Right kidney (tissue), 1 donor: ENCODE measurements at regions not wholly inside any gene's neighbourhood (a gene's known extent, or its start where the extent isn't known, plus 50 kb on each side); places are given as distances from the start of the nearest gene placed in this dataset.
"Not testable (repeated sequence)": the region's sequence is repeated elsewhere in the genome, so short reads cannot be mapped to it uniquely, and the experiment has no call there.

Source experiments
- DNase-seq: peaks from one replicate; pipeline ENCODE4 v3.0.0-alpha.2; 2016

GRCh38 chr2:3035385-3036050 is 342.1 kb downstream of the EIPR1 start:
- no peak for DNase-seq

DNA sequence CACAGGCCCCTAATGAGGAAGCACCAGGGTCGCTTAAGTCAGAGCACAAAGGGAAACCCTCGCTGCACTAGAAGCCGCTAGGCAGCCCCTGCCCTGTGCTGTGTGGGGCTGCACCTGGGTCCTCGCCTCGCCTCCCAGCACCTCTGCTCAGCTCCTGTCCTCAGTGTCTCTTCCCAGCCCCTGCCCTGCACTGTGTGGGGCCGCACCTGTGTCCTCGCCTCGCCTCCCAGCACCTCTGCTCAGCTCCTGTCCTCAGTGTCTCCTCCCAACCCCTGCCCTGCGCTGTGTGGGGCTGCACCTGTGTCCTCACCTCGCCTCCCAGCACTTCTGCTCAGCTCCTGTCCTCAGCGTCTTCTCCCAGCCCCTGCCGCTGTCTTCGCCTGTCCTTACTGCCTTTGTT is 342.8 kb downstream of the EIPR1 start:
- DNase-seq = no peak

DNA sequence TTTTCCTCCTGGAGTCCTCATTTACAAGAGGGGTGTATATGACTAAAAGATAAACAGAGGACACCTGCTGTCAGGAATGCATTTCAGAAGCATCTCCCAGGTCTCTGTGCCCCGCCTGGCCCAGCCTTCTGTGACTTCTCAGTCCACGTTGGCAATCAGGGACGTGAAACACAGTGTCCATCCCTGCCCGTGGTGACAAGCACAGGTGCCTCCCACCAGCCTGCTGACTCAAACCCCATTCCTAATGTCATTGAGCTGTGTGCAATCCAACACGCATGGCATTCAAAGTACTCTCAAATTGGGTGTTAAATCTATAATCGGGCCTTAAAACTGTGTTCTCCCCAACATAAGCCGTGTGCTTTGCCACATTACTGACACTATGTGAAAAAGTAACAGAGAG is 343.2 kb downstream of the EIPR1 start:
- no peak for DNase-seq

DNA sequence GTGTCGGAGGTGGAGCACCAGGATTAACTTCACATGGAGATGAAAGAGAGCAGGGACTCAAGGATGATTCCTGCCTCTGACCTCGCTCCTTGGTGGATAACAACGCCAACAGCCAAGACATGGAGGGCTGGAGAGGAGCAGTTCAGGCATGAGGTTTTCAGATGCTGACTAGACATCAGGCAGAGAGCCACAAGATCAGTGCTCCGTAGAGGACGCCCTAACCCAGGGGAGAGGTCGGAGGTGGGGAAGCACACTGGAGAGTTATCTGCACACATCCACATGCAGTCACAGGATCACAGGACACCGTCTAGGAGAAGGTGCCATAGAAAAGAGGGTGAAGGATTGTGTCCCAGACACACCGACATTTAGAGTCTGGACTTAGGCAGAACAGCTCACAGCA is 344.3 kb downstream of the EIPR1 start:
- DNase-seq = no peak

GRCh38 chr2:3030791-3031190 is 346.8 kb downstream of the EIPR1 start:
- DNase-seq = not testable (repeated sequence)

GRCh38 chr2:3025984-3026383 is 351.6 kb downstream of the EIPR1 start:
- DNase-seq = no peak

DNA sequence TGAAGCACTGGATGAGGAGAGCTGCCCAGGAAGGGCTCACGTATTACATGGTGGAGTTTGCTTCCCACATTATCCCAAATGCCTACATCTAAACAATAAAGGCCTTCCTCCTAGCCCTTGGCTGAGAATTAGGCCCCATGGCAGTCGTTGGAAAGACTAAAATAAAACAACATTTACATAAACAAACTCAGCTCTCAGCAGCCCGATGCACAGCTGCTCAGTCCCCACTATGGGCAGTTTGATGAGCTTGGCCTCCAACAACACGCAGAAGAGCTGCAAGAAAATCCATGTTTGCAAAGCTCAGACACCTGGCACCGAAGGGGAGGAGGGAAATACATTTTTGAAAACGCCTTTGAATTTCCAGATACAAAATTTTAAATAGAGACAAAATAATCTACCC is 352.4 kb downstream of the EIPR1 start:
- no peak for DNase-seq

DNA sequence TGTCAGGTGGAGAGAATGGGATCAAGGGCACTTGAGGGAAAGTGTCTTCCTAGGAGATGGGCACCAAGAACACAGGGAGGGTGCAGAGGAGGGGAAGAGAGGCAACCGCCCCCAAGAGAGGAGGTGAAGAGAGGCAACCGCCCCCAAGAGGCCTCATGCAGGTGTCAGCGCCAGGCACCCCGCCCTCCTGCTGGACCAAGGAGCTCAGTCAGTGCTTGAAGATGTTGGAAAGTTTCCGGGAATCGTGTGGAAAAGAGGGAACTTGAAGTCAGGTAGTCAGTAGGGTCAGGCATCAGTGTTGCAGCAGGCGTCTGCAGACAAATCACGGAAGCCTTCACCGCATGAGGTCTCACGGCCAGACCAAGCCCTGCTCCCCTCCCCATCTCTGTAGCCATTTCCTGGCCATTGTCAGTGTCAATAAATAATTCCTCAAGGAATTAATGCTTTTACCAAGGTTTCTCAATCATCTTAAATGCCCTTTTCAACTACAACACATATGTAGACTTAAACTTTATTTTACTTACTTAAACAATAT is 353.1 kb downstream of the EIPR1 start:
- DNase-seq = no peak

- DNase-seq = no peak
Measured at GRCh38 chr2:3023531-3023930, 354.1 kb downstream of the EIPR1 start.

- no peak for DNase-seq
Measured at GRCh38 chr2:3022841-3023372, 354.7 kb downstream of the EIPR1 start.

GRCh38 chr2:3021720-3022119 is 355.9 kb downstream of the EIPR1 start:
- no peak for DNase-seq

- DNase-seq = no peak
Measured at GRCh38 chr2:3010001-3010400, 367.6 kb downstream of the EIPR1 start.

GRCh38 chr2:3009483-3009882 is 368.1 kb downstream of the EIPR1 start:
- DNase-seq = no peak

DNA sequence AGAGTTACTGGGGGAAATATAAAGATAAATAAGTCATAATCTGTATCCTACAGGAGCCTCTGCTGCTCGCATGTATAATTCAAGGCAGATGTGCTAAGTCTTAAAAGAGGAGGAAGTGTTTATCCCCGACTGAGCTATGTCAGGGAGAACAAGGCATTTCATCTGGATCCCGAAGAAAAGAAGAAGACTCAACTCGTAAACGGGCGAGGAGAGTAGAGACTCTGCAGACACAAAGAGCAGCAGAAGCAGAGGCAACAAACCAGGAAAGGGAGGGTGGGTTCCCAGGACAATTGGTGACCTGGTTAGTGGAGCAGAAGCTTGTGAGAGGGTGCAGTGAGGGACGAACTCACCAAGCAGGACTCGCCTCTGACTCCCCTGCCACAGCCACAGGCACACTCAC is 368.6 kb downstream of the EIPR1 start:
- no peak for DNase-seq

GRCh38 chr2:3008561-3008960 is 369.1 kb downstream of the EIPR1 start:
- DNase-seq = no peak

DNA sequence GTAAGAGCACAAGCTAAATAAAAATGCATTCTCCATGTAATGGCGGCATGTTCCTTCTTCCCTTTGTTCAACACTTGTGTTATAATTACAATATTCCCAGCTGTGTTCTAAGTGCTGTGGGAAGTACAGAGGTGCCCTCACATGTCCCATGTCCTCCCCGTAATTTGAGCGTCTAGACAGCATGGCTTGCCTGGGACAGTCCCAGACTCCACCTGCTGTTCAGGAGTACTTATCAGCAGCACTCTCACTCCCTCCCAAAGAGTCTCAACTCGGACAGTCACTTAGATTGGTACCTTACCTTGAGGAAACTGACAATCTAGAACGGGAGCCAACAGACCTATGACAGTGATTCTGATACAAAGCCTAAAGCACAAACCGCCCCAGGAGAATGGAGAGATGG is 370.5 kb downstream of the EIPR1 start:
- DNase-seq = no peak

- no peak for DNase-seq
Measured at GRCh38 chr2:3005859-3006501, 371.6 kb downstream of the EIPR1 start.

DNA sequence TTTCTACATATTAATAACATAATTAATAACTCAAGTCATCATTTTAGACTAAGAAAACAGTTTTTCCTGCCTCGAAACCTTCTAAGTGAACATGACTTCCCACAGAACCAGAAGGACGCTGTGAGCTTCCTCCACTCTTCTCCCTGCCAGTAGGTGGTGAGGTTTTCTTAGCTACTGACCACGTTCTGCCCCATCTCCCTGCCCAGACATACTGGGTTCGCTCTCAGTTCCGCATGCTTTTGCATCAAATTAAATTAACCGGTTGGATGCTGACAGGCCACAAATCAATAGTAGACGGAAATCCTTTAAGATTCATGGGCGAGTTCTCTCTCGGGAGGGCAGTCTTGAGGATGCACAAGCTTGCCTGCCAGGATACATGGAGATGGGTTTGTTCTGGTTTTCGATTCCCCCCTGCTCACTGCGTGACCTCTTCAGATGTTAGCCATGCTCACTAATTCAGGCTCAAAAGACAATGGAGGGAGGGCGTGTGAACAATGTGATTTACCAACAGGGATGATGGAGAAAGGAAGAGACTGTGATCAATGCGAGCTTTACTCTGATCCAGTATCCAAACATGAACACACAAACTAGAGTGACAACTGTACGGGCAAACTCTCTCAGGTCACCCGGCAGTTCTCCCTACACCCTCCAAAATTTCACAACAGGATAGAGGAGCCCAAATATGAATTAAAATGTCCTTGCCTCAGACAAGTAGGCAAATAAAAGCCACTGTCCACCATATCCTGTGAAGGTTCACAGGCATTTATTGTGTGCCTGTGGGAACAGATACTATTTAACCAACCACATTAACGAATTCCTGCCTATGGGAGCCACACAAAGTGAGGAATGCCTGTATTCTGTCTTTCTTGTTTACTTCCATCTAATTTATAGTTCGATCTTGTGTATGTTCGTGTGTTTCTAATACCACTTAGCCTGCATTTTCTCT is 375.7 kb downstream of the EIPR1 start:
- DNase-seq = peak; percentile 17

DNA sequence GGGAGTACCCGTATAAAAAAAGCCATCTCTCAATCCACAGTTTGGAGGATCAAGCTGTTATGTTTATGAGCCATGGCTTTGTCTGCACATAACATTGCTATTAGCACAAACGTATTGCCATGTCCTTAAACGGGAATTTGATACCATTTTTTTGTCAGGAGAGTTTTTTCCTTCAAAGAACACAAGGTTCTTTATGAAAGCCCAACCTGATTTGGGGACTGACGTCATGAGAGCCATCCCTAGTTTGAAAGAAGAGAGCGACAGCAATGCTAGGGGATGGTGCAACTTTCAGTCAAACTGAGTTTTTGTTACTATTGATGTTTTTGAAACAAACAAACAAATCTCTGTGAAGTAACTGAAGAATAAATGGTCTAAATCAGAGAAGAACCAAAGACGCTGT is 376.6 kb downstream of the EIPR1 start:
- DNase-seq = no peak

DNA sequence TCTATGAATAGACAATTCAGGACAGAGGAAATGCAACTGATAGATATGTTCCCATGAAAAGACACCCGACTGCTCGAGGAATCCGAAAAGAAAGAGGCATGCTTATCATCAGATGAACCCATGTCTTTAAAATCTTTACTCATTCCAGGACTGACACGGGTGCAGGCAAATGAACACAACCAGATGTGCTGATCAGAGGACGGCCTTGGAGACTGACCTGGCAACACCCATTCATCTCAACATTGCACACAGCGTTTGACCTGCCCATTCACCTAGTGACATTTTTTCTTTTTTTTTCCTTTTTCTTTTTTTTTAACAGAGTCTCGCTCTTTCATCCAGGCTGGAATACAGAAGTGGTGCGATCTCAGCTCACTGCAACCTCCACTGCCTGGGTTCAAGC is 377.5 kb downstream of the EIPR1 start:
- DNase-seq = no peak

GRCh38 chr2:2998971-2999370 is 378.6 kb downstream of the EIPR1 start:
- no peak for DNase-seq

- no peak for DNase-seq
Measured at GRCh38 chr2:2993172-2993692, 384.4 kb downstream of the EIPR1 start.

DNA sequence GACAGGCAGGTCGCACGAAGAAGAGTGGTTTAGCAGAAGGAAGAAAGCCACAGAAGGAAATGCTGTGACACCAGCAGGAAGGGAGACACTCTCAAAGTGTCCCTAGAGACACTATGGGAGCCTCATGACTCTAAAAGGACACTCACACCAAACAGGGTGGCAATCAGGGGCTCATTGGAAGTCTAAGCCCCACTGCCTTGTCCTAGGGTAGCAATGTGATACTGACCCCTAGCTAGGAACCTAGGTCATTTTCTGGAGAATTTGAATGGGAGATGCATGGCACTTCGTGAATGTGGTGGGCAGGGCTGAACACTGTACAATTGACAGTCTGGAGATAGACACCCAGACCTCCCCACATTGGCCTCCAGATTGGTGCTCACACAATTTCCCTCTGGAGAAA is 385.0 kb downstream of the EIPR1 start:
- DNase-seq = no peak
